CD14-positive monocyte (primary cell): ENCODE measurements at regions not wholly inside any gene's neighbourhood (a gene's known extent, or its start where the extent isn't known, plus 50 kb on each side); places are given as distances from the start of the nearest gene placed in this dataset.

Experiments
- DNase-seq, 3 donors: peaks; one replicate each; pipeline ENCODE4 v3.0.0-alpha.2; 2011 to 2022
- H2AFZ ChIP-seq: 2 replicates; pipeline ENCODE4 v1.6.0; 2012; ENCODE audit warnings: mild to moderate bottlenecking, low read depth, low read length, inconsistent platforms; ENCODE audit not compliant: insufficient read depth, poor library complexity, severe bottlenecking
- H3K27ac ChIP-seq, 2 donors: 1 replicate in 1 of 2; 2 replicates in 1 of 2; pipeline ENCODE4 v1.5.1; 2012 to 2013; ENCODE audit warnings: low read length in 2 of 2, control low read depth in 1 of 2, inconsistent platforms in 1 of 2, low read depth in 1 of 2, mild to moderate bottlenecking in 1 of 2
- H3K27me3 ChIP-seq, 2 donors: one replicate each; pipeline versions ENCODE4 v1.6.0 to v1.6.1; 2011 to 2013; ENCODE audit warnings: low read length in 2 of 2; ENCODE audit not compliant: control insufficient read depth in 2 of 2, insufficient read depth in 2 of 2
- H3K36me3 ChIP-seq, 2 donors: replicated peaks in 1 of 2; 1 replicate in 1 of 2; 2 replicates in 1 of 2; pipeline versions ENCODE4 v1.5.1 to v1.6.1; 2012 to 2013; ENCODE audit warnings: low read length in 2 of 2, control low read depth in 1 of 2, inconsistent platforms in 1 of 2, mild to moderate bottlenecking in 1 of 2; ENCODE audit not compliant: insufficient read depth in 2 of 2, control insufficient read depth in 1 of 2
- H3K4me1 ChIP-seq, 2 donors: 1 replicate in 1 of 2; 2 replicates in 1 of 2; pipeline versions ENCODE4 v1.5.1 to v1.6.1; 2012 to 2013; ENCODE audit warnings: low read length in 2 of 2, control low read depth in 1 of 2, inconsistent platforms in 1 of 2, mild to moderate bottlenecking in 1 of 2, moderate library complexity in 1 of 2; ENCODE audit not compliant: insufficient read depth in 2 of 2, control insufficient read depth in 1 of 2
- H3K4me2 ChIP-seq: replicated peaks from 2 replicates; pipeline ENCODE3; 2012; ENCODE audit warnings: low read length, moderate library complexity, mild to moderate bottlenecking; ENCODE audit not compliant: poor library complexity, severe bottlenecking; ENCODE audit errors: extremely low read depth
- H3K4me3 ChIP-seq, 3 experiments: fragments of 200-600 bp in 1 of 3; sonication (generic) in 1 of 3; replicated peaks in 1 of 3; 1 replicate in 2 of 3; 2 replicates in 1 of 3; pipeline ENCODE4 v1.5.1; 2011 to 2013; ENCODE audit warnings: low read length in 3 of 3, mild to moderate bottlenecking in 3 of 3, control low read depth in 2 of 3, low read depth in 2 of 3, inconsistent platforms in 1 of 3, moderate library complexity in 1 of 3
- H3K79me2 ChIP-seq: 2 replicates; pipeline ENCODE4 v1.6.0; 2012; ENCODE audit warnings: mild to moderate bottlenecking, control low read depth, inconsistent platforms, low read length, moderate library complexity; ENCODE audit not compliant: insufficient read depth
- H3K9ac ChIP-seq: 2 replicates; pipeline ENCODE4 v1.6.0; 2017; ENCODE audit warnings: low read length, mild to moderate bottlenecking; ENCODE audit not compliant: insufficient read depth, poor library complexity, severe bottlenecking
- H3K9me3 ChIP-seq, 2 donors: replicated peaks in 1 of 2; 1 replicate in 1 of 2; 2 replicates in 1 of 2; pipeline versions ENCODE4 v1.5.1 to v1.6.1; 2012 to 2013; ENCODE audit warnings: low read length in 2 of 2, control low read depth in 1 of 2; ENCODE audit not compliant: control insufficient read depth in 1 of 2, insufficient read depth in 1 of 2
- H4K20me1 ChIP-seq: 2 replicates; pipeline ENCODE4 v1.6.0; 2012; ENCODE audit warnings: mild to moderate bottlenecking, low read length, control low read depth, moderate library complexity; ENCODE audit not compliant: insufficient read depth
- H3K27ac Mint-ChIP-seq, 7 donors: one replicate each; pipeline ENCODE4 v1.8.0; 2020; ENCODE audit warnings: mild to moderate bottlenecking in 7 of 7, mixed read lengths in 7 of 7, moderate library complexity in 6 of 7, inconsistent platforms in 2 of 7
- H3K27me3 Mint-ChIP-seq, 3 donors: one replicate each; pipeline ENCODE4 v1.8.0; 2021 to 2022; ENCODE audit warnings: low read depth in 3 of 3, mild to moderate bottlenecking in 3 of 3, mixed read lengths in 3 of 3, moderate library complexity in 3 of 3, inconsistent platforms in 1 of 3
- H3K36me3 Mint-ChIP-seq, 2 donors: one replicate each; pipeline ENCODE4 v1.8.0; 2020; ENCODE audit warnings: mixed read lengths in 2 of 2, inconsistent platforms in 1 of 2, mild to moderate bottlenecking in 1 of 2
- H3K4me1 Mint-ChIP-seq: one replicate; pipeline ENCODE4 v1.8.0; 2020; ENCODE audit warnings: mild to moderate bottlenecking, mixed read lengths
- H3K4me3 Mint-ChIP-seq, 2 donors: one replicate each; pipeline ENCODE4 v1.8.0; 2020; ENCODE audit warnings: mild to moderate bottlenecking in 2 of 2, mixed read lengths in 2 of 2, moderate library complexity in 1 of 2
- H3K9me3 Mint-ChIP-seq, 7 donors: one replicate each; pipeline ENCODE4 v1.8.0; 2020 to 2022; ENCODE audit warnings: mixed read lengths in 7 of 7, mild to moderate bottlenecking in 6 of 7, moderate library complexity in 6 of 7, inconsistent platforms in 2 of 7
- CTCF ChIP-seq: fragments of 200-600 bp; IDR thresholded peaks from one replicate; pipeline ENCODE4 v1.8.0; 2022; ENCODE audit warnings: antibody characterized with exemption, mild to moderate bottlenecking
- WGBS: methylation state at CpG from one replicate; pipeline ENCODE4 v1.1.5; 2013; ENCODE audit warnings: missing lambda C conversion rate; ENCODE audit not compliant: insufficient coverage; 5-methylcytosine and 5-hydroxymethylcytosine counted together
- intact Hi-C, 2 donors: fragments of 100-400 bp; cut with micrococcal nuclease; formaldehyde crosslinking; loops; one replicate each; pipeline versions ENCODE4 v1.15.0 to v1.15.1; 2023

- no peak overlapping the region for H3K9ac ChIP-seq
- DNase-seq = no peak
- no peaks in the 10 kb centered on the region for H3K79me2 ChIP-seq
- no peak overlapping the region for H3K4me3 Mint-ChIP-seq
- H3K4me1 ChIP-seq = no peaks in the 10 kb centered on the region
- H3K27me3 ChIP-seq = no peaks in the 10 kb centered on the region
- H3K4me2 ChIP-seq = no peak overlapping the region
- peaks cover 0 to 1% (median 0%) of the 10 kb centered on the region in 3 donors for H3K27me3 Mint-ChIP-seq
- no peak for TF ChIP-seq CTCF
- H3K9me3 Mint-ChIP-seq = peaks cover 0 to 2% (median 0%) of the 10 kb centered on the region in 7 donors
- H3K27ac ChIP-seq = no peak overlapping the region
- H3K4me3 ChIP-seq = no peak overlapping the region
- WGBS = no CpG with 5 or more reads among the region's 2 CpGs
- no peaks in the 10 kb centered on the region for H4K20me1 ChIP-seq
- H2AFZ ChIP-seq = no peak overlapping the region
- no peak overlapping the region for H3K27ac Mint-ChIP-seq
- H3K4me1 Mint-ChIP-seq = no peaks in the 10 kb centered on the region
- H3K36me3 ChIP-seq = no peaks in the 10 kb centered on the region
- no peaks in the 10 kb centered on the region for H3K9me3 ChIP-seq
- intact Hi-C loops = no loop called here
- no peaks in the 10 kb centered on the region for H3K36me3 Mint-ChIP-seq
Measured at GRCh38 chr18:44048846-44049245, 631.8 kb upstream of the SETBP1 start.

GRCh38 chr18:44051026-44051425, 629.7 kb upstream of the SETBP1 start:
- Histone ChIP-seq H3K4me1 (no peaks in the 10 kb centered on the region), H3K36me3 (no peaks in the 10 kb centered on the region), H3K9me3 (no peaks in the 10 kb centered on the region), H2AFZ (no peak overlapping the region), H3K4me2 (no peak overlapping the region), H3K27me3 (no peaks in the 10 kb centered on the region), H3K9ac (no peak overlapping the region), H3K79me2 (no peaks in the 10 kb centered on the region), H4K20me1 (no peaks in the 10 kb centered on the region), H3K27ac (no peak overlapping the region), H3K4me3 (no peak overlapping the region)
- Mint-ChIP-seq H3K9me3 (peaks cover 0 to under 1% (median 0%) of the 10 kb centered on the region in 7 donors), H3K4me3 (no peak overlapping the region), H3K27ac (no peak overlapping the region), H3K36me3 (no peaks in the 10 kb centered on the region), H3K27me3 (peaks cover 0 to 1% (median 0%) of the 10 kb centered on the region in 3 donors), H3K4me1 (no peaks in the 10 kb centered on the region)
- intact Hi-C loops = no loop called here
- no peak for TF ChIP-seq CTCF
- no CpG with 5 or more reads among the region's 1 CpG for WGBS
- DNase-seq = no peak
